Mucosa of descending colon (tissue), 3 donors: ENCODE measurements at regions not wholly inside any gene's neighbourhood (a gene's known extent, or its start where the extent isn't known, plus 50 kb on each side); places are given as distances from the start of the nearest gene placed in this dataset.
A peak's percentile ranks its signal among the peaks of the same experiment; 100 is the strongest.

Experiments
- ATAC-seq: fragments of 200-7000 bp; cut with Tn5 transposase; one replicate; pipeline ENCODE4 v1.9.1; 2020; ENCODE audit warnings: mild to moderate bottlenecking, moderate library complexity
- DNase-seq, 3 donors: peaks; one replicate each; pipeline ENCODE4 v3.0.0-alpha.2; 2020
- H3K36me3 ChIP-seq: fragments of 200-600 bp; one replicate; pipeline ENCODE4 v1.8.0; 2021; ENCODE audit warnings: low read depth, mild to moderate bottlenecking
- H3K4me1 ChIP-seq: fragments of 200-600 bp; one replicate; pipeline ENCODE4 v1.8.0; 2021; ENCODE audit warnings: low read depth, mild to moderate bottlenecking
- H3K4me3 ChIP-seq: fragments of 200-600 bp; one replicate; pipeline ENCODE4 v1.8.0; 2021; ENCODE audit warnings: mild to moderate bottlenecking
- H3K9me3 ChIP-seq: fragments of 200-600 bp; one replicate; pipeline ENCODE4 v1.8.0; 2021; ENCODE audit warnings: mild to moderate bottlenecking
- CTCF ChIP-seq: fragments of 200-600 bp; IDR thresholded peaks from one replicate; pipeline ENCODE4 v1.8.0; 2022; ENCODE audit warnings: antibody characterized with exemption, mild to moderate bottlenecking
- intact Hi-C, 2 donors: fragments of 100-400 bp; cut with DNase I in 1 of 2; cut with micrococcal nuclease in 1 of 2; formaldehyde crosslinking; loops; one replicate each; pipeline versions ENCODE4 v1.11.0 to v1.11.1; 2022; cut with DNase I, micrococcal nuclease
- donor health status: DM: no; HTN: no; CAD: no; lungs with moderate emphysema.
- donor health status: DM: no; HTN: no; CAD: no.
- donor health status: DM: no; HTN: yes; CAD: no.

- intact Hi-C loops = no loop called here
- H3K36me3 ChIP-seq = no peaks in the 10 kb centered on the region
- H3K4me1 ChIP-seq = no peaks in the 10 kb centered on the region
- ATAC-seq = peak; percentile 75
- DNase-seq = peak in 2 of 3 donors; percentile 74 to 86
- TF ChIP-seq CTCF = peak; percentile 61
- no peak overlapping the region for H3K4me3 ChIP-seq
- H3K9me3 ChIP-seq = no peaks in the 10 kb centered on the region
These were observed 213.4 kb upstream of the LNX1 start for GRCh38 chr4:53804719-53805118.

- DNase-seq (no peak), ATAC-seq (no peak)
- H3K4me1 ChIP-seq = no peaks in the 10 kb centered on the region
- no peak for TF ChIP-seq CTCF
- H3K36me3 ChIP-seq = no peaks in the 10 kb centered on the region
- intact Hi-C loops = no loop called here
- no peak overlapping the region for H3K4me3 ChIP-seq
- H3K9me3 ChIP-seq = no peaks in the 10 kb centered on the region
These were observed 211.2 kb upstream of the LNX1 start for GRCh38 chr4:53802500-53802899.

GRCh38 chr4:53801373-53801772 is 210.1 kb upstream of the LNX1 start:
- no peak for ATAC-seq

GRCh38 chr4:53800741-53801140 is 209.5 kb upstream of the LNX1 start:
- Histone ChIP-seq H3K4me3 (no peak overlapping the region), H3K36me3 (no peaks in the 10 kb centered on the region), H3K4me1 (no peaks in the 10 kb centered on the region), H3K9me3 (no peaks in the 10 kb centered on the region)
- intact Hi-C loops = no loop called here
- no peak for DNase-seq
- no peak for ATAC-seq
- no peak for TF ChIP-seq CTCF

More at GRCh38 chr4:53801373-53801772, 210.1 kb upstream of the LNX1 start:
- Histone ChIP-seq H3K9me3 (no peaks in the 10 kb centered on the region), H3K4me3 (no peak overlapping the region), H3K36me3 (no peaks in the 10 kb centered on the region), H3K4me1 (no peaks in the 10 kb centered on the region)
- intact Hi-C loops = no loop called here
- no peak for DNase-seq
- no peak for TF ChIP-seq CTCF

- Histone ChIP-seq H3K9me3 (no peaks in the 10 kb centered on the region), H3K4me1 (peaks cover 5% of the 10 kb centered on the region), H3K4me3 (no peak overlapping the region), H3K36me3 (no peaks in the 10 kb centered on the region)
- ATAC-seq (no peak), DNase-seq (no peak)
- no peak for TF ChIP-seq CTCF
- intact Hi-C loops = no loop called here
These were observed 201.8 kb upstream of the LNX1 start for GRCh38 chr4:53793096-53793495.

- Histone ChIP-seq H3K4me3 (no peak overlapping the region), H3K4me1 (peaks cover 5% of the 10 kb centered on the region), H3K9me3 (no peaks in the 10 kb centered on the region), H3K36me3 (no peaks in the 10 kb centered on the region)
- DNase-seq (no peak), ATAC-seq (no peak)
- intact Hi-C loops = no loop called here
- no peak for TF ChIP-seq CTCF
These were observed 199.0 kb upstream of the LNX1 start for GRCh38 chr4:53790286-53790685.
